ENCODE measurements at regions not wholly inside any gene's neighbourhood (a gene's known extent, or its start where the extent isn't known, plus 50 kb on each side); places are given as distances from the start of the nearest gene placed in this dataset.

GRCh38 chr10:60614363-60614762 is 163.9 kb upstream of the CDK1 start:
- TF ChIP-seq EZH2phosphoT487 (IDR thresholded peaks at IDR 0.05; ENCODE audit: borderline replicate concordance) (no peak), CTCF (conservative IDR thresholded peaks at IDR 0.05; ENCODE audit: low read length) (no peak)
